GM19452 (cell line): ENCODE measurements at regions not wholly inside any gene's neighbourhood (a gene's known extent, or its start where the extent isn't known, plus 50 kb on each side); places are given as distances from the start of the nearest gene placed in this dataset.
"Not testable (repeated sequence)": the region's sequence is repeated elsewhere in the genome, so short reads cannot be mapped to it uniquely, and the experiment has no call there.

ENCODE experiments used
- ATAC-seq: cut with Tn5 transposase; IDR thresholded peaks from one replicate; pipeline ENCODE4 v1.9.1; 2021; ENCODE audit not compliant: unreplicated experiment

- ATAC-seq = no peak
Observed at GRCh38 chr22:22168941-22169867, 75.4 kb upstream of the VPREB1 start.

DNA sequence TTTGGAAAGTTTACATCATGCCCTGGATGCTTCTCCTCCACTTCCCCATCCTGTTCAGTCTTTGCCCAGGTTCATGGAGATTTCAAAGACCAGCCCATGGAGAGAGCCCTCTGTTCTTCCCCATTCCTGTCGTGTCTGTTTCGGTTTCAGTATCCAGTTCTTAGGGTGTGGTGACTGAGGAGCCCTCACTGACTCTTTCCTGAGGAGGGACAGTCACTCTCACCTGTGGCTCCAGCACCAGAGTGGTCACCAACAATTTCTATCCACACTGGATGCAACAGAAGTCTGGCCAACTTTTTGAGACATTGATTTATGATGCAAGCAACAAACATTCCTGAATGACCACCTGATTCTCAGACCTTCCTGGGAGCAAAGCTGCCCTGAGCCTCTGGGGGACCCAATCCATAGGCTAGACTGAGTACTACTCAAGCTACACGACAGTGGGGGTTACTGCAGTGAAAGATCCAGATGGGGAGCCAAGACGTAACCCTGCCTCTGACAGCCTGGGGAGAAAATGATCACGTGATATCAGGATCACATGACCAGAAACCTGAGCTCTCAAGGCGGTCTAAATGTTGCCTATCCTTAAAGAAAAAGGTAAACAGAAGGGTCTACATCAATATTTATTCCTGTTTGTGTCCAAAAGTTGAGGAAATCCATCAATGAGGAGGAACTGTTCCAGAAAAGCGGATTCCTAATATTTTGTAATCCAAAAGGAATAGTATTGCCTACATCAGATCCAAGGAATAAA is 76.2 kb upstream of the VPREB1 start:
- peak; percentile 31 for ATAC-seq

DNA sequence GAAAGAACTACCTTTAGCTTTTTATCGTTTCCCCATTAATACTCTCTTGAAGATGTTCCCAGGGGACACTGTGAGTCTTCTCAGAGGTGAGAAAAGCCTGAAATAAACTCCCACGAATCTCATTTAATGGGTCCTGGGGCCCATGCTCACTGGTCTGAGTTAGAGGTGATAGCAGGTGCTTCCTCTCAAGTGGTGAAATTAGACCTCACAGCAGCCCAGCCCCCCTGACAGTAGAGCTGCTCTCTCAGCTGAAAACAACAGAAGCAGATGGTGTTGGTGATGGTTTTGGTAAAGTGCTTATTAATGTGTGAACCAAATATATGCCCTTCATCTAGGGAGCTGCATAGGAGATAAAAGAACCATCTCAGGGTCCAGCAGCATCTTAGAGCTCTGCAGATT is 76.8 kb upstream of the VPREB1 start:
- peak; percentile 73 for ATAC-seq

GRCh38 chr22:22166941-22167713 is 77.5 kb upstream of the VPREB1 start:
- no peak for ATAC-seq

- no peak for ATAC-seq
Observed at GRCh38 chr22:22165936-22166710, 78.5 kb upstream of the VPREB1 start.

GRCh38 chr22:22164541-22165272 is 79.9 kb upstream of the VPREB1 start:
- ATAC-seq = no peak

DNA sequence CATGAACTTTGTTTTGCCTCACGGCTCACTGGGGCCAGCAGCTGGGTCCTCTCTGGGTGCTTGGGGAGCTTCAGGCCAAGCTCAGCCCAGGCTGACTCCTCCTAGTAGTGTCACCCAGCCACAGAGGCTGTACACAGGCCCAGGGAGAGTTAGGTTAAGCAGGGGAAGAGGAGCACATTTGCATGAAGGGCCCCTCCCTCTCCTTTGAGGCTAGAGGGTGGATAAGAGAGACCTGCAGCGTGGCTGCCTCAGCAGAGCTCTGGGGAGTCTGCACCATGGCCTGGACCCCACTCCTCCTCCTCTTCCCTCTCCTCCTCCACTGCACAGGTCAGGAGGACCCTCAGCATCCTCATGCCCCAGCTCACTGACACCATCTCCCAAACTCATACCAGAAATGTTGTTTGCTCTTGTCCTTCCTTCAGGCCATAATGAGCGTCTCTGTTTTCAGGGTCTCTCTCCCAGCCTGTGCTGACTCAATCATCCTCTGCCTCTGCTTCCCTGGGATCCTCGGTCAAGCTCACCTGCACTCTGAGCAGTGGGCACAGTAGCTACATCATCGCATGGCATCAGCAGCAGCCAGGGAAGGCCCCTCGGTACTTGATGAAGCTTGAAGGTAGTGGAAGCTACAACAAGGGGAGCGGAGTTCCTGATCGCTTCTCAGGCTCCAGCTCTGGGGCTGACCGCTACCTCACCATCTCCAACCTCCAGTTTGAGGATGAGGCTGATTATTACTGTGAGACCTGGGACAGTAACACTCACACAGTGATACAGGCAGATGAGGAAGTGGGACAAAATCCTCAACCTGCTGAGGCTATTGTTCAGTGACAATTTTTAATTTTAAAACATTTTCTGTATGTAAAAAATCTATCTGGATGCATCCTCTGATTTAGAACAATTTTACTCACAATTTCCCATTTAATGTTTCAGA is 82.4 kb upstream of the VPREB1 start:
- peak; percentile 56 for ATAC-seq

GRCh38 chr22:22160768-22161167 is 83.8 kb upstream of the VPREB1 start:
- not testable (repeated sequence) for ATAC-seq

DNA sequence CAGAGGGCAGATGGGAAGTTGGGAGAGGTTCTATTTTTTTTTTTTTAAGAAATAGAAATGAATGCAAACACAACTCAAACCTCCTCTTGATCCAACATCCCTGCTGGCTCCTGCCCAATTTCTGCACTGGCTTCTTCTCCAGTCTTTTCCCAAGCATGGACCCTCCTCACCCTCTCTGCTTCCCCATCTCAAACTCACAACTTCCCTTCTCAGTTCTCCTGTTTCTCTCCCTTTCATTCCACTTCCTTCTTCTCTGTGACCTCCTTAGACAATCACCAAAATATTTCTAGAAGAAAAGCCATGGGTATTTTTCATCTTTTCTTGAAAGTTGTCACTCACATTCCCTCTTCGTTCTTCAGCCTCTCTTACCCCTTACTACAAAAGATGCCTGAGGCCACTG is 85.2 kb upstream of the VPREB1 start:
- ATAC-seq = no peak

DNA sequence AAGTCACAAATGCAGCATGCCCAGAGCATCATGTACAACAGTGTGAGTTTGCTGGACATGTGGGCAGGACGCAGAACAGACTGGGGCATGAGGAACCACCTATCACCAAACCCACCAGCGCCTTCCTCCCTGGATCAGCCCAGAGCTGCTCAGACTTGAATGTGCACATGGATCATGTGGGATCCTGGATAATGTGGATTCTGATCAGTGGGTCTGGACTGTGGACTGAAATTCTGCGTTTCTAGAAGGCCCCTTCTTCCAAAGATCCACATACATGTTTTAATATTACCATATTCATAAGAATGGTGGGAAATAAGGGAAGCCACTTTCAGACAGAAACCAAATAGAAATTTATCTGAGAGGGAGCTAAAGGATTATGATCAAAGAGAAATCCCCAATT is 85.6 kb upstream of the VPREB1 start:
- ATAC-seq = no peak

DNA sequence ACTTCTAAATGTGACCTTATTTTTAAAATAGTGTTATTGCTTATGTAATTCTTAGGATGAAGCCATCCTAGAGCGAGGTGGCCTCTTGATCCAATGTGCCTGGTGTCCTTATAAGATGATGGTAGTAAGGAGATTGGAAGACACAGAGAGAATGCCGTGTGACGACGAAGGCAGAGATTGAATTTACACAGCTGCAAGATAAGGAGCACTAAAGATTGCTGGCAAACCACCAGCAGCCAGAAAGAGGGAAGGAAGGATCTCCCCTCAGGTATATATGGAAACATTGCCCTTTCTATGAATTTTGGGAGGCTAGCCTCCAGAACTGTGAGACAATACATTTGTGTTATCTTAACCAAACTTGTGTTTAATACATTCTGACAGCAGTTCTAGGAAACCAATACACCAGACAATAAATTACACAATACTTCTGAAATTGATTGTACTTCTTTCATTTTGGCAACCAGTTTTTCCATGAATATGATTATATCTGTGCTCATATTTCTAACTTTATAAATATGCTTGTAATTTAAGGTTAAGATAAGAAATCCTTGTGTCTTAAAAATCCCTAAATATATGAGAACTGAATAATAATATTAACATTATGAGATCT is 86.3 kb upstream of the VPREB1 start:
- ATAC-seq = no peak

DNA sequence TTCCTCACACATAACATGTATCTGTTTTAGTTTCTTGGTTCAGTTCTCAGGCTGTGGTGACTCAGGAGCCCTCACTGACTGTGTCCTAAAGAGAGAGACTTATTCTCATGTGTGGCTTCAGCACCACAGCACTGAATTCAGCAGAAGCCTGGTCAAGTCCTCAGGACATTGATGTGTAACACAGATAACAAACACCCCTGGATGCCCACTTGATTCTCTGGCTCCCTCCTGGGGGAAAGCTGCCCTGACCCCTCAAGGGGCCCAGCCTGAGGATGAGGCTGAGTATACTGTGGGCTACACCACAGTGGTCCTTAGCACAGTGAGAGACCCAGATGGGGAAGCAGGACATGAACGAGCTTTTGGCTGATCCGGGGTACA is 87.2 kb upstream of the VPREB1 start:
- ATAC-seq = peak; percentile 37

GRCh38 chr22:22156716-22157347 is 87.8 kb upstream of the VPREB1 start:
- ATAC-seq = peak; percentile 74

GRCh38 chr22:22156348-22156715 is 88.3 kb upstream of the VPREB1 start:
- no peak for ATAC-seq

- no peak for ATAC-seq
Observed at GRCh38 chr22:22155607-22156006, 89.0 kb upstream of the VPREB1 start.

DNA sequence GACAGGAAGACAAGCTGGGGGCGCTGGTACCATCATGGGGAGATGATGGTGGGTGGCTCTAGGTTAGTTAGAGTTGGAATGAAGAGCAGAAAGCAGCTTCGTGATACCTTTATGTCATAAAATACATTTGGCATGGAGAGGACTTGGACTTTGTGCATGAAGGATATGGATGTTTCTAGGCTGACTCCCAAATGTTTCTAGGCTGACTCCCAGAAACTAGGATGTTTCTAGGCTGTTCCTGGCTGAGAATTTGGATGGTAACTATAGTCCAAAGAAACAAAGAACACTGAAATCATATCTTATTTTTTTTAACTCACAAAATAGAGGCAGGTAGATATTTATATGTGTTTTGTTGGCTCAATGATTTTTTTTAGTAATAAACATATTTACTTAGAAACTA is 89.4 kb upstream of the VPREB1 start:
- ATAC-seq = no peak

GRCh38 chr22:22154040-22154439 is 90.5 kb upstream of the VPREB1 start:
- no peak for ATAC-seq

- ATAC-seq = no peak
Observed at GRCh38 chr22:22151308-22151707, 93.3 kb upstream of the VPREB1 start.
